ENCODE measurements at regions not wholly inside any gene's neighbourhood (a gene's known extent, or its start where the extent isn't known, plus 50 kb on each side); places are given as distances from the start of the nearest gene placed in this dataset.
"Not testable (repeated sequence)": the region's sequence is repeated elsewhere in the genome, so short reads cannot be mapped to it uniquely, and the experiment has no call there.

GRCh38 chr9:12271421-12271891 lies 421.7 kb upstream of the TYRP1 start:
- no peak for DNase-seq (ENCODE audit: low spot score)

GRCh38 chr9:12272471-12273120 lies 420.6 kb upstream of the TYRP1 start:
- DNase-seq (ENCODE audit: low spot score): no peak

GRCh38 chr9:12274577-12274976 lies 418.6 kb upstream of the TYRP1 start:
- no peak for DNase-seq (ENCODE audit: low spot score)

DNA sequence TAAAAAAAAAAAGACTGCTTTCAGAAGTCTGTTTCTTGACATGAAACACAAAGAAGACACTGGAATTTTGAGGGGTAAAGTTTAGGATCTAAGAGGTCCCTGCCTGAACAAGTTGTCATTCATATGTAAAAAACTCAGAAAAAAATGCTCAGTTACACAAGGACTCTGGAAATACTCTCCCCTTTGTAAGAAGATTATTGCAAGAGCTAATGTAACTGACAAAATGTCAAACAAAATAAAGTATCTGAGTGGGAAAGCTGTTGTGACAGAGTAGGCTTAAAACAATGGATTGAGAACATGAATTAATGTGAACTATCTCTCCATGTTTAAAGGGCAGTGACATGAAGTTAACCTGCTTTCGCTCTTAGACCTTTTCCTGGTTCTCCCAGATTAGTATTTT lies 416.7 kb upstream of the TYRP1 start:
- DNase-seq (ENCODE audit: low spot score): no peak

GRCh38 chr9:12289711-12290110 lies 403.5 kb upstream of the TYRP1 start:
- DNase-seq (ENCODE audit: low spot score): no peak

DNA sequence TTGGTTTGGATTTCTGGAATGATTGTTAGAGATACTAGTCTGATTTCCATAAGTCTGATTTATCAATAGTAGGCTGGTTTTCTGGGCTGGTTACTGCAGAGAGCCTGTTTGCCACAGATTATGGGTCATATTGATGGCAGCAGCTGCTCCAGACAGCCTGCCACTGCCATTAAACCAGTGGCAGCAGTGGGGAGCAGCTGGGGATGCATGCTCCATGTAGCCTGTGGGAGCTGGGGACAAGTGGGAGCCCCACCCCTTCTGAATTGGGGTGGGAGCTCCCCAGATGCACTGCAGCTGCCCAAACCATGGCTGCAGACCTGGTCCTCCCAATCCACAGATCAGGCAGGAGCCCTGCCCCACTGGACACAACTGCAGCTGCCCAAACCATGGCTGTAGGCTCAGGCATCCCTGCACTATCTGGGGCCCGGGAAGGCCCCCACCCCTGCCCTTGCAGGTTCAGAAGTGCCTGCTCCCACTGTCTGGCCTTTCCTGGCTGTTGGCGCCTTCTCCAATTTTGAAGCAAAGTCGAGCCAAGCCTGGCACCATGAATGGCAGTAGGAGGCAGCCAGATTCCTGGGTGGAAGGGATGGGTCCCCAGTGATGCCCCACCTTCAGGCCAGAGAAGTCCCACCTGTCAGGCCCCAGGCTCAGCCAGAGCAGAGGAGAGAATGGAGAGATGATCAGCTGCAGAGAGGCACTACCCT lies 402.9 kb upstream of the TYRP1 start:
- no peak for DNase-seq (ENCODE audit: low spot score)

DNA sequence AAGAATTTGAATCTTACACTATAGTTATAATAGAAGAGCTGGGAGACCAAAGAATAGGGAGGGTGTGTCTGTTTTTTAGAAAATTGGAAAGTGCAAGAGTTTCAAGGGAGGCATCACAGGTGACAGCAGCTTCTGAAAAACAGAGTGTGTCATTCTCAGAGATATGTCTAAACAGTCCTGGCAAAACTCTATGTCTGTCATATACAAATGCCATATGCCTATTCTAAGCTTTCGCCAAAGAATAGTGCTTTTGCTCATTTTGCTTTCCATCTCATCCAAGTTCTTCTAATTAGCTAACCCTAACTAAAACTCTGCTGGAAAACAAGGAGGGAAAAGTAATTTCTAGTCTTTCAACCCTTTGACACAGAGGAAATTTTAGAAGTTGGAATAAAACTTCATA lies 388.0 kb upstream of the TYRP1 start:
- DNase-seq (ENCODE audit: low spot score): no peak

- no peak for DNase-seq (ENCODE audit: low spot score)
Observed at GRCh38 chr9:12314589-12314988, 378.6 kb upstream of the TYRP1 start.

DNA sequence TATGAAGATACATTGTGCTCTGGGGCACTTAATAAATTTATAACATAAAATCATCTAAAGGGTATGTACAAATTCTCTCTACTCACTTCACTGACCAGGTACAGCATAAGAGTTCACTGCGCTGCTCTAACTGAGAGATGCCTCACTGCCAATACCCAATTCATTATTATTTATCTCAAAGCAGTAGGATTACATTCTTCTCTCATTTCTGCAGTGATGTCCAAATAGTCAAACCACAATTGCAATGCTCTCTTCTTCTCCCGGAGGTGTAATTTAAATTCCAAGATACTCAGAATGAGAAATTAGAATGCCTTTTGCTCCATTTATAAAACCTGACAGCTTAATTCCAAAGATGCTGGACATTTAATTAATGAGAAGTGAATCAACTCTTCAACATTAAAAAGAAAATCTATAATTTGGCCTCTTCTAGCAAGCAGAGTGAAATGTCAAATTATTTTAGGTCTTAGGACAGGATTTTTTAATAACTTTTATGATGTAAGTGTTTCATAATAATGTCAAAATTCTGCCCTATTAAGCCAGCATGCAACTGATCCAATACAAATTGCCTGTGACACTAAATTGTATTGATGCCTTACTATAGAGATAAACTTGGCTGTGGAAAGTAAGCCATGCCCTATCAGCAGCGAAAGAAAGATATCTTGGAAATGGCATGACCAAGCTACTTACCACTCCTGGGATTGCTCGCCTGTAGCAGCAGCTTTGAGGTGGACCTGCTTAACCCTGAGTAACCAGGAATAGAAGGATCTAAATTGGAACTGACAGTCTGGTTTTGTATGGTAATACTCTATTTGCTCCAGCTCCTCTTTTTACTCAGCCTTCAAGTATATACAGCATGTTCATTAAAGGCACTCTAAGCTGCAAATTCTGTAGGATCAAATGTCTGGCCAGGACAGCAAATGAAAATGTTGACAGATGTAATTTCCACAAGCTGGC lies 374.2 kb upstream of the TYRP1 start:
- no peak for DNase-seq (ENCODE audit: low spot score)

DNA sequence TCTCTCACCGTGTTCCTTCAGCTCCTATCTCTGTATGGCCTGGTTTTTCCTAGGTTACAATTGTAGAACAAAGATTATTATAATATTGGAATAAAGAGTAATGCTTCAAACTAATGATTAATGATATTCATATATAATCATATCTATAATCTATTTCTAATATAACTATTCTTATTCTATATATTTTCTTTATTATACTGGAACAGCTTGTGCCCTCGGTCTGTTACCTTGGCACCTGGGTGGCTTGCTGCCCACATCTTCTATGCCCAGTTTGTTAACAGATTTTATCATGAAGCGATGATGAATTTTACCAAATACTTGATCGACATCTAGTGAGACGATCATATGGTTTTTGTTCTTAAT lies 363.6 kb upstream of the TYRP1 start:
- DNase-seq (ENCODE audit: low spot score): no peak

- not testable (repeated sequence) for DNase-seq (ENCODE audit: low spot score)
Observed at GRCh38 chr9:12333966-12334365, 359.2 kb upstream of the TYRP1 start.

DNA sequence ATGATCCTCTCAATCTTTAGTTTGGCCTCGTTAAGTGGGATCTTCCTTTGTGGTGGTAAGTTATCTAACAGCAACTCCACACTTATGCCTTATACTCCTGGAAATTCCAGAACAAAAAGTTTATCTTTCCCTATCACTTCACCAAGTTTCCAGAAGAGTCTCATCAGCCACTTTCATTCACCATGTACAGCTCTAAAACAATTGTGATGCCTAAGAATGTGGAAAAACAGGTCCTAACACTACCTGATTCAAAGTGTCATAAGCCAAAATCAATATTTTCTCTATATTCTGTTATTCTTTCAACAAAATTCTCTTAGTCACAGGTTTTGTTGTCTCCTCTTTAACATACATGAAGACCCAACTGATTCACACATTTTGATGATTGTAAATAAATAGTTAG lies 342.4 kb upstream of the TYRP1 start:
- no peak for DNase-seq (ENCODE audit: low spot score)

DNA sequence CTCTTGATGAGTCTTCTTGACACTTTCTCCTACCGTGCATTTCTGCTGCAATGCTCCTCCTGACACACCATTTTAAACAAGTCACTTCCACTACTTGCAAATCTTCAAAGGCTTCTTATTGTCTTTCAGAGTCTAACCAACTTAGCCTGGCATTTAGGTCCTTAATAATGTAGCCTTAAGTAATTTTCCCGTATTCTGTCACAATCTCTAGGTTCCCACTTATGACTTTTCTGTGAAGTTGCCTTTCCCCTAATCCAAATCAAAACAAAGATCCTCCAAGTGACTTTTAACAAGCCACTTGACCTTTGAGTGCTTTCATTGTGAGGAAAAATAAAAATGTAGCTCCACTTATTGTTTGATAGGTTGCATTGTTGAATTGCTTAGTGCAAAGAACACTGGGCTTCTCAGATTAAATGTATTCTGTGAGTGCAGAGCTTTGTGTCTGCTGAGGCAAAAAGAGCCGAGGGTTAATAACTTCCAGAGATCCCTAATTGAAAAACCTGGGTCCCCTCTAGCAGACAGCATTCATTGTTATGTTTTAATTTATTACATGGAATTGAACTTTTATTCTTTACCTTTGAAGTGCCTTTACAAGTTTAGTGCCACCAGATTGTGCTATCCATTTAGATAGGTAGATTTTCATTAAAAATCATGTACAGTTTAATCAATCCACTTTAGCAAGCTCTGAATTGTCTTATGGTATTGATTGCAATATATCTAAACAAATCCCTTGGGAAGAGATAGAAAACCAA lies 341.7 kb upstream of the TYRP1 start:
- DNase-seq (ENCODE audit: low spot score): no peak

DNA sequence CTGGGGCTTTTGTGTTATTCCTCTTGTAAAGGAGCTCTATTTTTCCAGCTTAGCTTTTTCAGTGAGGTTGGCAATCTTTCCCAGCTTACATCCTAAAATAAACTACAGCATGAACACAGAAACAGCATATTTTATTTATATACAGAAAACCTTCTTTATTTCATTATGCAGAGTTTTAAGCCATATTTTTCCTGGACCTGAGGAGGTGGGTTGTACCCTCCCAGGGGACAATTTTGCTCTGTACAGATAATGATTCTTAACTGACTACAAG lies 341.2 kb upstream of the TYRP1 start:
- DNase-seq (ENCODE audit: low spot score): no peak

- DNase-seq (ENCODE audit: low spot score): no peak
Observed at GRCh38 chr9:12363439-12363838, 329.7 kb upstream of the TYRP1 start.

GRCh38 chr9:12368569-12368968 lies 324.6 kb upstream of the TYRP1 start:
- no peak for DNase-seq (ENCODE audit: low spot score)

GRCh38 chr9:12391839-12392509 lies 301.2 kb upstream of the TYRP1 start:
- no peak for DNase-seq (ENCODE audit: low spot score)

DNA sequence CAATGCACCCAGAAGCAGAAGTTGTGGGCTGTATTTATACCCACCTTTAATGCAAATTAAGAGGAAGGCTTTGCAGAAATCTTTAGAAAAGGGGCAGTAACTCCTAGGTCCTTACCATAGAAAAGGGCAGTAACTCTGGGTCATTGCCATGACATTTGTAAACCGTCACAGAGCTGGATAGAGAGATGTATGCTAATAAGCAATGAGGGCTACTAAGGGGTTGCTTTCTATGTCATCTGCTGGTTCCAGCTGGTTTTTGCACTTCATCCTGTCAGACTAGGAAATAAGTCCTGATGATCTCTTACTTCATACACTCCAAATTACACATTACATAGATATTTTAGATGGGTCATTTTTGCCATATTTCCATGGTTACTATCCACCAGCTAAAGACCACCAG lies 299.1 kb upstream of the TYRP1 start:
- no peak for DNase-seq (ENCODE audit: low spot score)

DNA sequence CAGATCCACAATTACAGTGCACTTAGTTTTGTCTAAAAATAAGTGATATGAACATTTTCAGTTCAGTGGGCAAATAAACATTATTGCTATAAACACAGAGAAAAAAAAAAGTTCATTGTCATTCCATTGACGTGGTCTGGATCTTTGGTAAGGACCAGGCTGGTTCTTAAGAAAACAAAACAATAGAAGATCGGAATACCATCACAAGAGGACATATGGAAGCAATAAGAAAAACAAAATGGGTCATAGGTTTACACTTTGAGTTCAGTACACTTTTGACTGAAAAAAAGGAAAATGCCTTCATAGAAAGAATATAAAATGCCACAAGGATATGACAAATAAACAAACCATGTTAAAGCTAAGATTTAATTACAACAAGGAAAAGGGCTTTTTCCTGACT lies 289.5 kb upstream of the TYRP1 start:
- DNase-seq (ENCODE audit: low spot score): no peak

DNA sequence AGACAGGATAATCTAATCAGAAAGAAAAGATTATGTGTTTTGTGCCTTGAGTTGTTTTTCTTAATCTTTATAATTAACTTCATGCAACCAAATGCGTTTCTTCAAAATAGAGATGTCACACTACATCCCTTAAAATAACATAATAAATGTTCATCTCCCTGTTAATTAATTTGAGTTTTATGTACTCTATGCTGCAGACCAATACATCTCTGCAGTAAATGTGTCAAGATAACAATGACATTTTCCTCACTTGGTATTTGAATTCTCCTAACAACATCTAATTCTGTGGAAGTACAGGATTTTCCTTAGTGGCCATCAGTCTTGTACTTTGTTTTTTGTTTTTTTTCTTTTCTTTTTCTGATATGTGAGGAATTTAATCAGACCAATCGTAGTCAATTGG lies 279.2 kb upstream of the TYRP1 start:
- no peak for DNase-seq (ENCODE audit: low spot score)

- no peak for DNase-seq (ENCODE audit: low spot score)
Observed at GRCh38 chr9:12414514-12414913, 278.7 kb upstream of the TYRP1 start.

DNA sequence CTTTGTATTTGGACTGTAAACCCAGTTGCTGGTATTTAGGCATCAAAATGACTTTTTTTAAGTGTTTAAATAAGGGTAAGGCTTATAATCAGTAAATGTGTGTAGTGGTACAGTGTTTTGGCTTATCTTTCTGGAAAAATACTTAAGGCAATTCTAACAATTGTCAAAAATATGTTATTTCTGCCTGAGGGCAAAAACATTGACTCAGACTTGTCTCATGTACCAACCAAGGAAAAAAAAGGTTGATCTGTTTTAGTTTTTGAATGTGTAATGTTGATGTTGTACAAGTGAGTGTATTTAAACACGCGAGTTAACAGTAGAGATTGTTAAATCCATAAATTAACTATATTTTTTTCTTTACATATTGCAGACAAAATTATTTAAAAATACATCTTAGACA lies 277.8 kb upstream of the TYRP1 start:
- DNase-seq (ENCODE audit: low spot score): no peak

Measured in AG20443 (cell line).